Stimulated activated CD4-positive, alpha-beta T cell treated with anti-CD3 and anti-CD28 coated beads, Interleukin-1b, Interleukin-23, amount 100 ng/mL, for 4 hours (primary cell): ENCODE measurements at regions not wholly inside any gene's neighbourhood (a gene's known extent, or its start where the extent isn't known, plus 50 kb on each side); places are given as distances from the start of the nearest gene placed in this dataset.

Experiments
- DNase-seq, 2 donors: peaks; one replicate each; pipeline ENCODE4 v3.0.0-alpha.2; 2020; ENCODE audit warnings: low read depth in 2 of 2

GRCh38 chr22:48248901-48249455 lies 1486.5 kb downstream of the TBC1D22A start:
- DNase-seq = no peak

- DNase-seq = no peak
Measured at GRCh38 chr22:48247829-48248228, 1485.4 kb downstream of the TBC1D22A start.

- DNase-seq = no peak
Measured at GRCh38 chr22:48245196-48245485, 1482.7 kb downstream of the TBC1D22A start.

GRCh38 chr22:48244388-48245195 lies 1482.1 kb downstream of the TBC1D22A start:
- DNase-seq = no peak

GRCh38 chr22:48242461-48242864 lies 1480.0 kb downstream of the TBC1D22A start:
- DNase-seq = no peak

GRCh38 chr22:48241658-48242057 lies 1479.2 kb downstream of the TBC1D22A start:
- no peak for DNase-seq

GRCh38 chr22:48240935-48241230 lies 1478.4 kb downstream of the TBC1D22A start:
- DNase-seq = no peak

- DNase-seq = no peak
Measured at GRCh38 chr22:48240148-48240934, 1477.9 kb downstream of the TBC1D22A start.

GRCh38 chr22:48239461-48240147 lies 1477.2 kb downstream of the TBC1D22A start:
- no peak for DNase-seq

- no peak for DNase-seq
Measured at GRCh38 chr22:48238966-48239365, 1476.5 kb downstream of the TBC1D22A start.

- DNase-seq = no peak
Measured at GRCh38 chr22:48238284-48238915, 1476.0 kb downstream of the TBC1D22A start.

- DNase-seq = no peak
Measured at GRCh38 chr22:48237466-48238283, 1475.2 kb downstream of the TBC1D22A start.

- DNase-seq = no peak
Measured at GRCh38 chr22:48236261-48236660, 1473.8 kb downstream of the TBC1D22A start.

- no peak for DNase-seq
Measured at GRCh38 chr22:48235744-48236143, 1473.3 kb downstream of the TBC1D22A start.

- no peak for DNase-seq
Measured at GRCh38 chr22:48234011-48234410, 1471.6 kb downstream of the TBC1D22A start.

GRCh38 chr22:48233586-48233985 lies 1471.1 kb downstream of the TBC1D22A start:
- no peak for DNase-seq

GRCh38 chr22:48228468-48228867 lies 1466.0 kb downstream of the TBC1D22A start:
- no peak for DNase-seq

GRCh38 chr22:48227341-48228018 lies 1465.0 kb downstream of the TBC1D22A start:
- no peak for DNase-seq

GRCh38 chr22:48226026-48227013 lies 1463.9 kb downstream of the TBC1D22A start:
- no peak for DNase-seq
